HepG2 (cell line): ENCODE measurements at regions not wholly inside any gene's neighbourhood (a gene's known extent, or its start where the extent isn't known, plus 50 kb on each side); places are given as distances from the start of the nearest gene placed in this dataset.

ENCODE experiments used
- AGO2 ChIP-seq: fragments of 200-400 bp; formaldehyde crosslinking; optimal IDR thresholded peaks from 2 replicates; pipeline ENCODE3; 2017; ENCODE audit warnings: mild to moderate bottlenecking, low read depth, low read length, moderate library complexity
- CBFB ChIP-seq: sonication (generic); formaldehyde crosslinking; IDR thresholded peaks from 2 replicates; pipeline ENCODE4 v1.4.0; 2020; ENCODE audit warnings: missing genetic modification reagents
- HNF4G ChIP-seq, 2 experiments: sonication (generic) in 1 of 2; formaldehyde crosslinking in 1 of 2; IDR thresholded peaks; 2 replicates each; pipeline versions ENCODE4 v1.4.0 to v1.6.1; 2011 to 2020; ENCODE audit warnings: borderline replicate concordance in 2 of 2, low read depth in 2 of 2, mild to moderate bottlenecking in 2 of 2, low read length in 1 of 2, missing genetic modification reagents in 1 of 2, moderate library complexity in 1 of 2
- KMT2B ChIP-seq: IDR thresholded peaks from 2 replicates; pipeline ENCODE4 v1.6.1; 2016; ENCODE audit warnings: missing genetic modification reagents, missing compliant biosample characterization
- MTA1 ChIP-seq: sonication (generic); formaldehyde crosslinking; IDR thresholded peaks from 2 replicates; pipeline ENCODE4 v1.4.0; 2020; ENCODE audit warnings: missing genetic modification reagents, mild to moderate bottlenecking, borderline replicate concordance
- PRPF4 ChIP-seq: fragments of 200-400 bp; formaldehyde crosslinking; IDR thresholded peaks from 2 replicates; pipeline ENCODE4 v1.6.1; 2016; ENCODE audit warnings: low read length, low read depth; ENCODE audit not compliant: poor library complexity, severe bottlenecking
- STAG1 ChIP-seq: sonication (generic); formaldehyde crosslinking; IDR thresholded peaks from 2 replicates; pipeline ENCODE4 v1.4.0; 2020; ENCODE audit warnings: missing genetic modification reagents
- TAF15 ChIP-seq: fragments of 200-400 bp; formaldehyde crosslinking; IDR thresholded peaks from one replicate; pipeline ENCODE4 v1.6.1; 2018; ENCODE audit warnings: mild to moderate bottlenecking, low read depth, low read length; ENCODE audit not compliant: poor library complexity, severe bottlenecking
- ZBTB7B ChIP-seq: sonication (generic); formaldehyde crosslinking; IDR thresholded peaks from 2 replicates; pipeline ENCODE4 v1.4.0; 2020; ENCODE audit warnings: missing genetic modification reagents
- ZFY ChIP-seq: sonication (generic); formaldehyde crosslinking; IDR thresholded peaks from 2 replicates; pipeline ENCODE4 v1.4.0; 2020; ENCODE audit warnings: missing genetic modification reagents
- ZNF225 ChIP-seq: sonication (generic); formaldehyde crosslinking; IDR thresholded peaks from 2 replicates; pipeline ENCODE4 v1.4.0; 2020; ENCODE audit warnings: mild to moderate bottlenecking, missing genetic modification reagents
- ZNF616 ChIP-seq: sonication (generic); formaldehyde crosslinking; IDR thresholded peaks from 2 replicates; pipeline ENCODE4 v1.5.0; 2020; ENCODE audit warnings: low read depth, mild to moderate bottlenecking, missing genetic modification reagents
- ZNF788 ChIP-seq: sonication (generic); formaldehyde crosslinking; IDR thresholded peaks from 2 replicates; pipeline ENCODE4 v1.5.0; 2020; ENCODE audit warnings: mild to moderate bottlenecking, missing genetic modification reagents, borderline replicate concordance
- ZZZ3 ChIP-seq: sonication (generic); formaldehyde crosslinking; IDR thresholded peaks from 2 replicates; pipeline ENCODE4 v1.4.0; 2020; ENCODE audit warnings: missing genetic modification reagents, mild to moderate bottlenecking, borderline replicate concordance
- TF ChIP-seq, protein P1 (sequence below): sonication (generic); formaldehyde crosslinking; IDR thresholded peaks from 2 replicates; pipeline ENCODE4 v1.4.0; 2020; ENCODE audit warnings: missing genetic modification reagents
- TF ChIP-seq, protein P2 (sequence below): IDR thresholded peaks from 2 replicates; pipeline ENCODE4 v1.6.1; 2012; ENCODE audit warnings: inconsistent platforms
- TF ChIP-seq, protein P3 (sequence below): sonication (generic); formaldehyde crosslinking; IDR thresholded peaks from 2 replicates; pipeline ENCODE4 v1.8.1; 2023; ENCODE audit warnings: mild to moderate bottlenecking, inconsistent platforms, moderate library complexity, missing genetic modification reagents, borderline replicate concordance
- TF ChIP-seq, protein P4 (sequence below): sonication (generic); formaldehyde crosslinking; IDR thresholded peaks from 2 replicates; pipeline ENCODE4 v1.4.0; 2020; ENCODE audit warnings: mild to moderate bottlenecking, missing genetic modification reagents
- TF ChIP-seq, protein P5 (sequence below): sonication (generic); formaldehyde crosslinking; IDR thresholded peaks from 2 replicates; pipeline ENCODE4 v1.4.0; 2020; ENCODE audit warnings: missing genetic modification reagents

DNA sequence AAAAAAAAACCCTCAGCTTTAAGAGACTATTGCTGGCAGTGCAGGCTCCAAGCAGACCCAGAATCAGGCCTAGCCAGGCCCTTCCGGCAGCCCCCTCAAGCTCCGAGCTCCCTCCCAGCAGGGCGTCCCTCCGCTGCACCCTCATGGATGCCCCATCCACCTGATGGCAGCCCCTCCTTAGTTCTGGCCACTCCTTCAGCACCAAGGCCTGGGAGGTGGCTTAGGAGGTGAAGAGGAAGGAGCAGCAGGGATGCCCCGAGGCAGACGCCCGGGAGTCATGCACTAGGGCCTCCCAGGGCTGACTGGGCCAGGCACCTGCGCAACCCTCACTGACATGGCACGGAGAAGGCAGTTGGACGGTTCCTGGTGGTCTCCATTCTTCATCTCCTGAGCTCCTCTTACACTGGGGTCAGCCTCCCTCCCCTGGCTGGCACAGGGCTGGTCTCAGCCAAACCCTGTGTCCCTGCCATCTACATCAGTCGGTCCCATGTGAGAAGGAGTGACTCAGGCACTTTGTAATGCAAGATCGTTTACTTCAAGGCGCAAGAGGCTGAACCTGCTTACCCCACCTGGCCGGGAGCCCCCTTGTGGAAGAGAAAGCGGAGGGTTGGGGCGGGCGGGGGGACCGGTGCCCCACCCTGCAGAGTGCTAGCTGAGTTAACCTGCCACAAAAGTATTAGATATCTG, 53.5 kb upstream of the ID2 start (continued):
- no peak for TF ChIP-seq HNF4G (IDR thresholded peaks at IDR 0.05; ENCODE audit: borderline replicate concordance, low read depth, low read length)
- TF ChIP-seq HNF4G (CRISPR knock-in tag; IDR thresholded peaks at IDR 0.05; ENCODE audit: borderline replicate concordance, low read depth) = 0 out of 2 replicates have a peak, but pooled peaks have one; percentile 28
- TF ChIP-seq ZBTB7B (CRISPR knock-in tag) = no peak
- no peak for TF ChIP-seq STAG1 (CRISPR knock-in tag)
- TF ChIP-seq, protein P1, sequence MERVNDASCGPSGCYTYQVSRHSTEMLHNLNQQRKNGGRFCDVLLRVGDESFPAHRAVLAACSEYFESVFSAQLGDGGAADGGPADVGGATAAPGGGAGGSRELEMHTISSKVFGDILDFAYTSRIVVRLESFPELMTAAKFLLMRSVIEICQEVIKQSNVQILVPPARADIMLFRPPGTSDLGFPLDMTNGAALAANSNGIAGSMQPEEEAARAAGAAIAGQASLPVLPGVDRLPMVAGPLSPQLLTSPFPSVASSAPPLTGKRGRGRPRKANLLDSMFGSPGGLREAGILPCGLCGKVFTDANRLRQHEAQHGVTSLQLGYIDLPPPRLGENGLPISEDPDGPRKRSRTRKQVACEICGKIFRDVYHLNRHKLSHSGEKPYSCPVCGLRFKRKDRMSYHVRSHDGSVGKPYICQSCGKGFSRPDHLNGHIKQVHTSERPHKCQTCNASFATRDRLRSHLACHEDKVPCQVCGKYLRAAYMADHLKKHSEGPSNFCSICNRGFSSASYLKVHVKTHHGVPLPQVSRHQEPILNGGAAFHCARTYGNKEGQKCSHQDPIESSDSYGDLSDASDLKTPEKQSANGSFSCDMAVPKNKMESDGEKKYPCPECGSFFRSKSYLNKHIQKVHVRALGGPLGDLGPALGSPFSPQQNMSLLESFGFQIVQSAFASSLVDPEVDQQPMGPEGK (CRISPR knock-in tag) = peak; percentile 71
- TF ChIP-seq, protein P2, sequence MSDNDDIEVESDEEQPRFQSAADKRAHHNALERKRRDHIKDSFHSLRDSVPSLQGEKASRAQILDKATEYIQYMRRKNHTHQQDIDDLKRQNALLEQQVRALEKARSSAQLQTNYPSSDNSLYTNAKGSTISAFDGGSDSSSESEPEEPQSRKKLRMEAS = no peak
- peak; percentile 33 for TF ChIP-seq TAF15
- TF ChIP-seq, protein P3, sequence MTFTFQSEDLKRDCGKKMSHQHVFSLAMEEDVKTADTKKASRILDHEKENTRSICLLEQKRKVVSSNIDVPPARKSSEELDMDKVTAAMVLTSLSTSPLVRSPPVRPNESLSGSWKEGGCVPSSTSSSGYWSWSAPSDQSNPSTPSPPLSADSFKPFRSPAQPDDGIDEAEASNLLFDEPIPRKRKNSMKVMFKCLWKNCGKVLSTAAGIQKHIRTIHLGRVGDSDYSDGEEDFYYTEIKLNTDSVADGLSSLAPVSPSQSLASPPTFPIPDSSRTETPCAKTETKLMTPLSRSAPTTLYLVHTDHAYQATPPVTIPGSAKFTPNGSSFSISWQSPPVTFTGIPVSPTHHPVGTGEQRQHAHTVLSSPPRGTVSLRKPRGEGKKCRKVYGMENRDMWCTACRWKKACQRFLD (CRISPR knock-in tag) = 0 out of 2 replicates have a peak, but pooled peaks have one; percentile 8
- TF ChIP-seq ZNF225 (CRISPR knock-in tag) = 0 out of 2 replicates have a peak, but pooled peaks have one; percentile 7
- 0 out of 2 replicates have a peak, but pooled peaks have one; percentile 7 for TF ChIP-seq ZFY (CRISPR knock-in tag)
- peak; percentile 10 for TF ChIP-seq AGO2
- TF ChIP-seq CBFB (CRISPR knock-in tag) = no peak
- no peak for TF ChIP-seq ZNF616 (CRISPR knock-in tag)
- TF ChIP-seq, protein P4, sequence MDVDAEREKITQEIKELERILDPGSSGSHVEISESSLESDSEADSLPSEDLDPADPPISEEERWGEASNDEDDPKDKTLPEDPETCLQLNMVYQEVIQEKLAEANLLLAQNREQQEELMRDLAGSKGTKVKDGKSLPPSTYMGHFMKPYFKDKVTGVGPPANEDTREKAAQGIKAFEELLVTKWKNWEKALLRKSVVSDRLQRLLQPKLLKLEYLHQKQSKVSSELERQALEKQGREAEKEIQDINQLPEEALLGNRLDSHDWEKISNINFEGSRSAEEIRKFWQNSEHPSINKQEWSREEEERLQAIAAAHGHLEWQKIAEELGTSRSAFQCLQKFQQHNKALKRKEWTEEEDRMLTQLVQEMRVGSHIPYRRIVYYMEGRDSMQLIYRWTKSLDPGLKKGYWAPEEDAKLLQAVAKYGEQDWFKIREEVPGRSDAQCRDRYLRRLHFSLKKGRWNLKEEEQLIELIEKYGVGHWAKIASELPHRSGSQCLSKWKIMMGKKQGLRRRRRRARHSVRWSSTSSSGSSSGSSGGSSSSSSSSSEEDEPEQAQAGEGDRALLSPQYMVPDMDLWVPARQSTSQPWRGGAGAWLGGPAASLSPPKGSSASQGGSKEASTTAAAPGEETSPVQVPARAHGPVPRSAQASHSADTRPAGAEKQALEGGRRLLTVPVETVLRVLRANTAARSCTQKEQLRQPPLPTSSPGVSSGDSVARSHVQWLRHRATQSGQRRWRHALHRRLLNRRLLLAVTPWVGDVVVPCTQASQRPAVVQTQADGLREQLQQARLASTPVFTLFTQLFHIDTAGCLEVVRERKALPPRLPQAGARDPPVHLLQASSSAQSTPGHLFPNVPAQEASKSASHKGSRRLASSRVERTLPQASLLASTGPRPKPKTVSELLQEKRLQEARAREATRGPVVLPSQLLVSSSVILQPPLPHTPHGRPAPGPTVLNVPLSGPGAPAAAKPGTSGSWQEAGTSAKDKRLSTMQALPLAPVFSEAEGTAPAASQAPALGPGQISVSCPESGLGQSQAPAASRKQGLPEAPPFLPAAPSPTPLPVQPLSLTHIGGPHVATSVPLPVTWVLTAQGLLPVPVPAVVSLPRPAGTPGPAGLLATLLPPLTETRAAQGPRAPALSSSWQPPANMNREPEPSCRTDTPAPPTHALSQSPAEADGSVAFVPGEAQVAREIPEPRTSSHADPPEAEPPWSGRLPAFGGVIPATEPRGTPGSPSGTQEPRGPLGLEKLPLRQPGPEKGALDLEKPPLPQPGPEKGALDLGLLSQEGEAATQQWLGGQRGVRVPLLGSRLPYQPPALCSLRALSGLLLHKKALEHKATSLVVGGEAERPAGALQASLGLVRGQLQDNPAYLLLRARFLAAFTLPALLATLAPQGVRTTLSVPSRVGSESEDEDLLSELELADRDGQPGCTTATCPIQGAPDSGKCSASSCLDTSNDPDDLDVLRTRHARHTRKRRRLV (CRISPR knock-in tag) = 0 out of 2 replicates have a peak, but pooled peaks have one; percentile 10
- TF ChIP-seq KMT2B (CRISPR knock-in tag) = no peak
- 0 out of 2 replicates have a peak, but pooled peaks have one; percentile 46 for TF ChIP-seq ZZZ3 (CRISPR knock-in tag)
- TF ChIP-seq MTA1 (CRISPR knock-in tag) = peak; percentile 13; the same call in 1 of the 2 replicates
- TF ChIP-seq, protein P5, sequence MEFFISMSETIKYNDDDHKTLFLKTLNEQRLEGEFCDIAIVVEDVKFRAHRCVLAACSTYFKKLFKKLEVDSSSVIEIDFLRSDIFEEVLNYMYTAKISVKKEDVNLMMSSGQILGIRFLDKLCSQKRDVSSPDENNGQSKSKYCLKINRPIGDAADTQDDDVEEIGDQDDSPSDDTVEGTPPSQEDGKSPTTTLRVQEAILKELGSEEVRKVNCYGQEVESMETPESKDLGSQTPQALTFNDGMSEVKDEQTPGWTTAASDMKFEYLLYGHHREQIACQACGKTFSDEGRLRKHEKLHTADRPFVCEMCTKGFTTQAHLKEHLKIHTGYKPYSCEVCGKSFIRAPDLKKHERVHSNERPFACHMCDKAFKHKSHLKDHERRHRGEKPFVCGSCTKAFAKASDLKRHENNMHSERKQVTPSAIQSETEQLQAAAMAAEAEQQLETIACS (CRISPR knock-in tag) = no peak
- TF ChIP-seq PRPF4 = no peak
- no peak for TF ChIP-seq ZNF788 (CRISPR knock-in tag)
